ENCODE measurements at regions not wholly inside any gene's neighbourhood (a gene's known extent, or its start where the extent isn't known, plus 50 kb on each side); places are given as distances from the start of the nearest gene placed in this dataset.

DNA sequence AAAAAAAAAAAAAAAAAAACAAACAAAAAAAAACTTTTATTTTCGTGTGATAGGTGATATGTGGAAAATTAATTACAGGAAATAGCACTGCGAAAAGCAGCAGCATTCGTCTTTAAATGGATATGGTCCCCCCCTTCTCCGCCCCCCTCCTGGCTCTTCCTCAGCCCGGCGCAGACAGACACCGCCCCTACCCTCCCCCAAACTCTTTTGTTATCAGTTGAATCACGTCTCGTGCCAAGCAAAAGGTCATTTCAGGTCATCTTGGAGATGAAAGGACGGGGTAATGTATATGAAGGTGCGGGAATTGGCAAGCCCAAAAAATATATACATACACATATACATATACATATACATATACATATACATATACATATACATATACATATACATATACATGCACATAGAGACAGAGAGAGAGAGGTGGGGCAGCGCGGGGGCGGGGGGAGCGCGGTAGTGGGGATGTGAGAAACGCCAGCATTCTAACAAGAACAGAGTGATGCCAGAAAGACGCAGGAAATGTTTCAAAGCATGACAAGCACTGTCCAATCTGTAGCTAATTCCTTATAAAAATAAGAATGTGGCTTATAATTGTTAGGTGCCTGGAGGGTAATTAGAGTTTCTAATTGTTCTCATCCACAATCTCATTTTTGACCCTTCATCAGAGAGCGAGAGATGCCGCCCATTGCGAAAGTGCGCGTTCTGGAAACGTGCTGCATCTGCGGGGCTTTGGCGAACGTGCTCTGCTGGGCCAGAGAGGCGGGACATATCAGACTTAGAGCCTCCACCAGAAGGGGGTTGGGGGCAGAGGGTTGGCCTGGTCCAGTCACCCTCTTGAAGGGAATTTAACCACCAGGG lies 214.5 kb upstream of the UBASH3B start:
- DNase-seq: peak; percentile 60
- no peaks in the 10 kb centered on the region for H3K4me1 ChIP-seq
- H3K27ac ChIP-seq: peak overlapping the region; percentile 62 to 68
- intact Hi-C loops (cut with DNase I; ENCODE audit: low total_unique reads): no loop called here
- no peak for TF ChIP-seq POLR2A (IDR thresholded peaks at IDR 0.05)
- TF ChIP-seq, protein P1, sequence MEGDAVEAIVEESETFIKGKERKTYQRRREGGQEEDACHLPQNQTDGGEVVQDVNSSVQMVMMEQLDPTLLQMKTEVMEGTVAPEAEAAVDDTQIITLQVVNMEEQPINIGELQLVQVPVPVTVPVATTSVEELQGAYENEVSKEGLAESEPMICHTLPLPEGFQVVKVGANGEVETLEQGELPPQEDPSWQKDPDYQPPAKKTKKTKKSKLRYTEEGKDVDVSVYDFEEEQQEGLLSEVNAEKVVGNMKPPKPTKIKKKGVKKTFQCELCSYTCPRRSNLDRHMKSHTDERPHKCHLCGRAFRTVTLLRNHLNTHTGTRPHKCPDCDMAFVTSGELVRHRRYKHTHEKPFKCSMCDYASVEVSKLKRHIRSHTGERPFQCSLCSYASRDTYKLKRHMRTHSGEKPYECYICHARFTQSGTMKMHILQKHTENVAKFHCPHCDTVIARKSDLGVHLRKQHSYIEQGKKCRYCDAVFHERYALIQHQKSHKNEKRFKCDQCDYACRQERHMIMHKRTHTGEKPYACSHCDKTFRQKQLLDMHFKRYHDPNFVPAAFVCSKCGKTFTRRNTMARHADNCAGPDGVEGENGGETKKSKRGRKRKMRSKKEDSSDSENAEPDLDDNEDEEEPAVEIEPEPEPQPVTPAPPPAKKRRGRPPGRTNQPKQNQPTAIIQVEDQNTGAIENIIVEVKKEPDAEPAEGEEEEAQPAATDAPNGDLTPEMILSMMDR (IDR thresholded peaks at IDR 0.05): no peak
- H3K27me3 ChIP-seq: no peaks in the 10 kb centered on the region
- H3K9me3 ChIP-seq: no peaks in the 10 kb centered on the region
- H3K4me3 ChIP-seq: peak overlapping the region; percentile 48 to 52
- WGBS, 2 donors: 0 to 1% methylated on average over 28 of the region's 28 CpGs
- no peaks in the 10 kb centered on the region for H3K36me3 ChIP-seq (ENCODE audit: low read depth, missing control alignments)

GRCh38 chr11:122439866-122440810 lies 215.4 kb upstream of the UBASH3B start:
- no peaks in the 10 kb centered on the region for H3K9me3 ChIP-seq
- intact Hi-C loops (cut with DNase I; ENCODE audit: low total_unique reads): no loop called here
- H3K27me3 ChIP-seq: no peaks in the 10 kb centered on the region
- TF ChIP-seq POLR2A (IDR thresholded peaks at IDR 0.05): no peak
- TF ChIP-seq, protein P1 (IDR thresholded peaks at IDR 0.05): no peak
- H3K4me3 ChIP-seq: peak overlapping the region; percentile 48 to 52
- no peaks in the 10 kb centered on the region for H3K36me3 ChIP-seq (ENCODE audit: low read depth, missing control alignments)
- DNase-seq: peak; percentile 42
- H3K4me1 ChIP-seq: no peaks in the 10 kb centered on the region
- 5 to 12% methylated on average over 29 of the region's 29 CpGs for WGBS, 2 donors
- peak overlapping the region; percentile 62 to 68 for H3K27ac ChIP-seq

GRCh38 chr11:122436188-122436555 lies 219.3 kb upstream of the UBASH3B start:
- no peaks in the 10 kb centered on the region for H3K4me1 ChIP-seq
- H3K9me3 ChIP-seq: no peaks in the 10 kb centered on the region
- intact Hi-C loops (cut with DNase I; ENCODE audit: low total_unique reads): no loop called here
- no peaks in the 10 kb centered on the region for H3K36me3 ChIP-seq (ENCODE audit: low read depth, missing control alignments)
- no peak for DNase-seq
- 74 to 90% methylated on average over 3 of the region's 3 CpGs for WGBS, 2 donors
- TF ChIP-seq, protein P1 (IDR thresholded peaks at IDR 0.05): no peak
- H3K27me3 ChIP-seq: no peaks in the 10 kb centered on the region
- H3K4me3 ChIP-seq: no peak overlapping the region
- no peak overlapping the region for H3K27ac ChIP-seq

DNA sequence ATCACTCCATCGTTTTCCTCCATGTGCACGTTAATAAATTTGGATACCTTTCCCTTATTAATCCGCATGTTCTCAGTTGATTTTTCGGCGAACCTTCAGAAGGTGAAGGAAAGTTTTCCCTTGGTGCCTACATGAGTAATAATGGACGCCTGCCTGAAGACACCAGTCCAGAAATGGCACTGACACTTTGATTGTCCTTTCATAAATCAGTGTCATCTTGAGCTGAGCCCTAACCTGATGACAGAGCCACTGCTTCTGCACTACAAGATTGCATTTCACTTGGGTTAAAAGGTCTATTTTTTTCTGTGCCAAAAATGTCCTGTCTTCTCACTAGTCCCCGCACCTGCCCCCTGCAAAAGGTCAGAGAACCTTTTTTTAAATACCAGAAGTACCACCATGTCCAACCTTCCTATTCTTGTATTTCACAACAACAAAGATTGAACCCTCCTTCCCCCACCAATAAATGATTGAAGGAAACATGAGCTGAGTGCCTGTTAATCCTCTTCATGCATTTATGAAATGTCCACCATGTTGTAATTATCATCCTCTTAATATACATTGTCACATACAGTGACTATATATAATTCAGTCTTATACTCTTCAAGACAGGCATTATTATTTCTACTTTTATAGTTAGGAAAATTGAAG lies 219.9 kb upstream of the UBASH3B start:
- intact Hi-C loops (cut with DNase I; ENCODE audit: low total_unique reads): no loop called here
- Histone ChIP-seq H3K4me1 (no peaks in the 10 kb centered on the region), H3K27ac (no peak overlapping the region), H3K4me3 (no peak overlapping the region), H3K36me3 (ENCODE audit: low read depth, missing control alignments) (no peaks in the 10 kb centered on the region), H3K27me3 (no peaks in the 10 kb centered on the region), H3K9me3 (no peaks in the 10 kb centered on the region)
- no peak for TF ChIP-seq POLR2A (IDR thresholded peaks at IDR 0.05)
- TF ChIP-seq, protein P1 (IDR thresholded peaks at IDR 0.05): no peak
- no peak for DNase-seq
- WGBS, 2 donors: 86 to 93% methylated on average over 7 of the region's 7 CpGs

Data from testis (tissue), 2 donors.